SU-DHL-6 (cell line): ENCODE measurements at regions not wholly inside any gene's neighbourhood (a gene's known extent, or its start where the extent isn't known, plus 50 kb on each side); places are given as distances from the start of the nearest gene placed in this dataset.

ENCODE experiments used
- CTCF ChIP-seq: fragments of 200-600 bp; sonication (generic); IDR thresholded peaks from one replicate; pipeline ENCODE4 v1.5.1; 2017; ENCODE audit warnings: antibody characterized with exemption, mild to moderate bottlenecking, low read length, moderate library complexity; ENCODE audit not compliant: insufficient read depth, poor library complexity, severe bottlenecking
- EZH2phosphoT487 ChIP-seq: fragments of 200-600 bp; sonication (generic), shearing (Covaris generic); conservative IDR thresholded peaks from 2 replicates; pipeline ENCODE4 v1.6.1; 2018; ENCODE audit warnings: mild to moderate bottlenecking, antibody characterized with exemption, low read length, moderate library complexity, mixed read lengths

DNA sequence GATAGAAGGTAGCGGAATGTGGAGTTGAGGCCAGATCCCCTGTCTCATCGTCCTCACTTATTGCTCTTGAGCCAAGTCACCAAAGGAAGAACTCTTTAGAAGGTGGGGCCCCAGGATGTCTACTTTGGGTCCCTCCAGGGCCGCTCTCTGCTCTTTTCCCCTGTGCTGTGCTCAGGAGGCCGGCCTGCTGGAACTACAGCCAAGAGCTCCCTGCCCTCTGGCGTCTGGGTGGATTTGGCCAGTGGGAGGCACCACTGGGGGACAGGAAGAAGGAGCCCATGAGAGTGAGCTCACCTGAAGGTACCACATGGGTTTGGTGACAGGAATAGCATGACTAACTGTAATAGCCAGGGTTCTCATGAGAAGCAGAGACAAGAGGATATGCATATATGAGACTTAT lies 97.7 kb upstream of the FAM180A start:
- TF ChIP-seq CTCF: no peak
- TF ChIP-seq EZH2phosphoT487: no peak
